ENCODE measurements at regions not wholly inside any gene's neighbourhood (a gene's known extent, or its start where the extent isn't known, plus 50 kb on each side); places are given as distances from the start of the nearest gene placed in this dataset.

DNA sequence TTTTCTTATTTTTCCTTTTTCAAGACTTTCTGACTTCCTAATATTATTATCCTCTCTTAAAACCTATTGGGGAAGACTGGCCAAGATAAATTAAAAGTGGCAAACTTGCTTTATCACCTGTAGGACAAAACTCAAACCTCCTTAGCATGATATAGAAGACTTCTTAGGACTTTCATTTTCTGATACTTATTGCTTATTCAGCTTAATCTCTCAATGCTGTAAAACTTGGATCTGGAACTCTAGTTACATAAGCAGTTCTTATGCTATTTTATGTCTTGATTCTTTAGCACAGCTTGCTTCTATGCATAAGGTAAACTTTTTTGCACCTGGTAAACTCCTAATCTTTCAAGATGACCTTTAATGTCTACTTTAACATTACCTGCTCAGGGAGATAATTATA lies 382.3 kb upstream of the LRRC7 start:
- CTCF ChIA-PET, result no interaction called here

DNA sequence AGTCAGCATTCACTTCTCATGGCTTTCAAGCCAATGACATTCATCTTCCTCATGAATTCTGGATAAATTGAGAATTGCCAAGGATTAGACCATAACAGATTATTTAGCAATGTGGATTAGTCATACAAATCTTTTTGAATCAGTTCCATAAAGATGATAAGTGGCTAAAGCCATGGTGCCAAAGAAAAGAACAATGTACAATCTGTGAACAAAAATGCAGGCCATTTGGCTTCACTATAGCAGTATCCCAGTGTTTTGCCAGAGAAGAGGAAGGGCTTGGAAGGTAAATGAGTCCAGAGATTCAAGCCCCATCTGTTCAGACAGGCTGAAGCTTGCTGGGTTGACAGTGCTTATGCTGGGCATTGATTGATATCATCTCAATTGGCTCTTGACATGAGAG lies 376.4 kb upstream of the LRRC7 start:
- DNase-seq (no peak), ATAC-seq (ENCODE audit: low read depth) (no peak)
- Mint-ChIP-seq H3K9me3 (peaks cover 4% of the 10 kb centered on the region), H3K27me3 (no peaks in the 10 kb centered on the region), H3K4me3 (no peak overlapping the region), H3K4me1 (no peaks in the 10 kb centered on the region), H3K36me3 (ENCODE audit: low read depth) (no peaks in the 10 kb centered on the region), H3K27ac (no peak overlapping the region)
- intact Hi-C loops (cut with micrococcal nuclease), result no loop called here
- TF ChIP-seq, protein P1, sequence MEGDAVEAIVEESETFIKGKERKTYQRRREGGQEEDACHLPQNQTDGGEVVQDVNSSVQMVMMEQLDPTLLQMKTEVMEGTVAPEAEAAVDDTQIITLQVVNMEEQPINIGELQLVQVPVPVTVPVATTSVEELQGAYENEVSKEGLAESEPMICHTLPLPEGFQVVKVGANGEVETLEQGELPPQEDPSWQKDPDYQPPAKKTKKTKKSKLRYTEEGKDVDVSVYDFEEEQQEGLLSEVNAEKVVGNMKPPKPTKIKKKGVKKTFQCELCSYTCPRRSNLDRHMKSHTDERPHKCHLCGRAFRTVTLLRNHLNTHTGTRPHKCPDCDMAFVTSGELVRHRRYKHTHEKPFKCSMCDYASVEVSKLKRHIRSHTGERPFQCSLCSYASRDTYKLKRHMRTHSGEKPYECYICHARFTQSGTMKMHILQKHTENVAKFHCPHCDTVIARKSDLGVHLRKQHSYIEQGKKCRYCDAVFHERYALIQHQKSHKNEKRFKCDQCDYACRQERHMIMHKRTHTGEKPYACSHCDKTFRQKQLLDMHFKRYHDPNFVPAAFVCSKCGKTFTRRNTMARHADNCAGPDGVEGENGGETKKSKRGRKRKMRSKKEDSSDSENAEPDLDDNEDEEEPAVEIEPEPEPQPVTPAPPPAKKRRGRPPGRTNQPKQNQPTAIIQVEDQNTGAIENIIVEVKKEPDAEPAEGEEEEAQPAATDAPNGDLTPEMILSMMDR (IDR thresholded peaks at IDR 0.05), result no peak
- POLR2A ChIA-PET, result no interaction called here
- CTCF ChIA-PET, result no interaction called here

More for the DNA sequence above, 382.3 kb upstream of the LRRC7 start:
- H3K36me3 Mint-ChIP-seq (ENCODE audit: low read depth), result no peaks in the 10 kb centered on the region
- TF ChIP-seq, protein P1 (IDR thresholded peaks at IDR 0.05), result no peak
- intact Hi-C loops (cut with micrococcal nuclease), result no loop called here
- H3K4me3 Mint-ChIP-seq, result no peak overlapping the region
- no peaks in the 10 kb centered on the region for H3K27me3 Mint-ChIP-seq
- POLR2A ChIA-PET, result no interaction called here
- peaks cover 4% of the 10 kb centered on the region for H3K9me3 Mint-ChIP-seq
- H3K27ac Mint-ChIP-seq, result no peak overlapping the region
- ATAC-seq (ENCODE audit: low read depth) (no peak), DNase-seq (no peak)
- H3K4me1 Mint-ChIP-seq, result no peaks in the 10 kb centered on the region

DNA sequence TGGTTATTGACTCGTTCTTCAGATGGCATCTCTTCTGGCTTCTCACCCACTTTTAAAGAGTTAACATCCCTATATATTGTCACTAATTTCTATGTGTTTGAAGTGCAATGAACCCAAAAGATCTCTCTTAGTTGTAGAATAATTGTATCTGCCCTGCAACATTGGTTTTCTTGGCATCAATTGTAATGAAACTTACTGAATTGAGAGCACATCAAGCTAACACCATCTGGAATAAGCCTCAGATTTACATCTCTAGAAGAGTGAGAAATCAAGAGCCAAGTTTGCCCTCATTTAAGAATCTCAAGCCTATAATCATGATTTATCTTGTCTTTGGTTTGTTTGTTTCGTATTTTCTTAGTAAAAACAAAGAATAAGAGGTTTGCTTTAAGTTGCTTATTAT lies 372.6 kb upstream of the LRRC7 start:
- Mint-ChIP-seq H3K36me3 (ENCODE audit: low read depth) (no peaks in the 10 kb centered on the region), H3K9me3 (no peaks in the 10 kb centered on the region), H3K27me3 (no peaks in the 10 kb centered on the region), H3K4me1 (no peaks in the 10 kb centered on the region), H3K27ac (no peak overlapping the region), H3K4me3 (no peak overlapping the region)
- no peak for DNase-seq
- ChIA-PET POLR2A (no interaction called here), CTCF (no interaction called here)
- intact Hi-C loops (cut with micrococcal nuclease), result no loop called here
- ATAC-seq (ENCODE audit: low read depth), result no peak
- TF ChIP-seq, protein P1 (IDR thresholded peaks at IDR 0.05), result no peak

DNA sequence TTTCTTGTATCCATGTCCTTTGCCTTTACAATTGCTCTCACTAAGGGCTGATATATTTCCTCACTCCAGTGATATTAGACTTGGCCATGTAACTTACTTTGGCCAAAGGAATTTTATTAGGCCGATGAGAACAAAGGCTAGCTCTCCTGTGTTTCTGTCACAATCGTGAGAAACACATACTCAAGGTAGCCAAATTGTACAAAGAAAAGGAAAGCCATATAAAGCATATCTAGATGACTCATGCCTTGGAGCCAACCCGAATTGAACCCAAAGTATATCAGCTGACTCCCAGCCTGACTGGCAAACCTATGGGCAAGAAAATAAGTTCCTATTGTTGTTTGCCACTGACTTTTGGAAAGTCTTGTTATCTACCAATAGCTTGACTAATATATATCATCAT lies 371.7 kb upstream of the LRRC7 start:
- no peak overlapping the region for H3K27ac Mint-ChIP-seq
- CTCF ChIA-PET, result no interaction called here
- POLR2A ChIA-PET, result no interaction called here
- DNase-seq (no peak), ATAC-seq (ENCODE audit: low read depth) (no peak)
- intact Hi-C loops (cut with micrococcal nuclease), result no loop called here
- no peaks in the 10 kb centered on the region for H3K27me3 Mint-ChIP-seq
- no peak overlapping the region for H3K4me3 Mint-ChIP-seq
- H3K9me3 Mint-ChIP-seq, result no peaks in the 10 kb centered on the region
- no peaks in the 10 kb centered on the region for H3K36me3 Mint-ChIP-seq (ENCODE audit: low read depth)
- TF ChIP-seq, protein P1 (IDR thresholded peaks at IDR 0.05), result no peak
- no peaks in the 10 kb centered on the region for H3K4me1 Mint-ChIP-seq

DNA sequence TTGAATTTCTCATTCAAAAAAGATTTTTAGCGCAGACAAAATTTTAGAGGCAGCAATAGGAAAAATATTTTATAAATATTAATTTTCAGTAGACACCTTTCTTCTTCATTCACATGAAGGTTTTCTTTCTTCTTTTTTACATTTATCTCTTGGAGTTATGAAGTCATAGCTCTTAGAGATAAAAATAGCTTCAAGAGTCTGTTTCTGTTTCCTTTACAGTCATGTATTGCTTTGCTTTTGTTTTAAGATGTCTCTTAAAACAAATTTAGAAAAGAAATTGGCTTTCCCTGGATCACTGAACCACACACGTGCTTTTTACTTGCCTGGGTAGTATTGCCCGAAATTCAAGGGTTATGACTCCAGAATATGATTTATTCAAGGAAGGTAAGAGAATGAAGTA lies 369.9 kb upstream of the LRRC7 start:
- POLR2A ChIA-PET, result no interaction called here
- H3K27me3 Mint-ChIP-seq, result no peaks in the 10 kb centered on the region
- no peak for ATAC-seq (ENCODE audit: low read depth)
- no peak for DNase-seq
- no peaks in the 10 kb centered on the region for H3K36me3 Mint-ChIP-seq (ENCODE audit: low read depth)
- no peak overlapping the region for H3K27ac Mint-ChIP-seq
- peaks cover 3% of the 10 kb centered on the region for H3K9me3 Mint-ChIP-seq
- no peak overlapping the region for H3K4me3 Mint-ChIP-seq
- TF ChIP-seq, protein P1 (IDR thresholded peaks at IDR 0.05), result no peak
- CTCF ChIA-PET, result no interaction called here
- no peaks in the 10 kb centered on the region for H3K4me1 Mint-ChIP-seq
- intact Hi-C loops (cut with micrococcal nuclease), result no loop called here

All from activated B cell treated with CpG ODN at 0.5 μM for 24 hours (primary cell).